ENCODE measurements at regions not wholly inside any gene's neighbourhood (a gene's known extent, or its start where the extent isn't known, plus 50 kb on each side); places are given as distances from the start of the nearest gene placed in this dataset.

GRCh38 chr5:5062525-5063302 lies 77.4 kb upstream of the ADAMTS16 start:
- no peak for DNase-seq (ENCODE audit: low read depth)

- DNase-seq (ENCODE audit: low read depth): no peak
Measured at GRCh38 chr5:5063533-5063953, 76.6 kb upstream of the ADAMTS16 start.

GRCh38 chr5:5065472-5065871 lies 74.7 kb upstream of the ADAMTS16 start:
- no peak for DNase-seq (ENCODE audit: low read depth)

GRCh38 chr5:5066276-5067186 lies 73.6 kb upstream of the ADAMTS16 start:
- DNase-seq (ENCODE audit: low read depth): no peak

GRCh38 chr5:5069851-5070250 lies 70.3 kb upstream of the ADAMTS16 start:
- DNase-seq (ENCODE audit: low read depth): no peak

GRCh38 chr5:5071554-5071953 lies 68.6 kb upstream of the ADAMTS16 start:
- DNase-seq (ENCODE audit: low read depth): no peak

GRCh38 chr5:5077236-5077635 lies 62.9 kb upstream of the ADAMTS16 start:
- no peak for DNase-seq (ENCODE audit: low read depth)

GRCh38 chr5:5078009-5078897 lies 61.9 kb upstream of the ADAMTS16 start:
- DNase-seq (ENCODE audit: low read depth): no peak

GRCh38 chr5:5079876-5080275 lies 60.3 kb upstream of the ADAMTS16 start:
- no peak for DNase-seq (ENCODE audit: low read depth)

- no peak for DNase-seq (ENCODE audit: low read depth)
Measured at GRCh38 chr5:5080790-5081189, 59.3 kb upstream of the ADAMTS16 start.

- no peak for DNase-seq (ENCODE audit: low read depth)
Measured at GRCh38 chr5:5085381-5085780, 54.7 kb upstream of the ADAMTS16 start.

- no peak for DNase-seq (ENCODE audit: low read depth)
Measured at GRCh38 chr5:5089895-5090649, 50.1 kb upstream of the ADAMTS16 start.
